HG02642 (cell line): ENCODE measurements at regions not wholly inside any gene's neighbourhood (a gene's known extent, or its start where the extent isn't known, plus 50 kb on each side); places are given as distances from the start of the nearest gene placed in this dataset.
"Not testable (repeated sequence)": the region's sequence is repeated elsewhere in the genome, so short reads cannot be mapped to it uniquely, and the experiment has no call there.

Source experiments
- ATAC-seq: cut with Tn5 transposase; IDR thresholded peaks from one replicate; pipeline ENCODE4 v1.9.1; 2021; ENCODE audit warnings: mild to moderate bottlenecking; ENCODE audit not compliant: unreplicated experiment, poor library complexity

GRCh38 chr2:192940767-192941166 is 746.0 kb upstream of the TMEFF2 start:
- ATAC-seq, result no peak

GRCh38 chr2:192932376-192932775 is 737.6 kb upstream of the TMEFF2 start:
- ATAC-seq, result no peak

- ATAC-seq, result not testable (repeated sequence)
These were observed 726.9 kb upstream of the TMEFF2 start for GRCh38 chr2:192921631-192922030.

- ATAC-seq, result no peak
These were observed 706.7 kb upstream of the TMEFF2 start for GRCh38 chr2:192901446-192901845.

GRCh38 chr2:192899466-192899865 is 704.7 kb upstream of the TMEFF2 start:
- ATAC-seq, result no peak

- not testable (repeated sequence) for ATAC-seq
These were observed 699.2 kb upstream of the TMEFF2 start for GRCh38 chr2:192893976-192894375.

- no peak for ATAC-seq
These were observed 693.4 kb upstream of the TMEFF2 start for GRCh38 chr2:192888109-192888508.

- ATAC-seq, result no peak
These were observed 692.6 kb upstream of the TMEFF2 start for GRCh38 chr2:192887337-192887736.

- no peak for ATAC-seq
These were observed 691.9 kb upstream of the TMEFF2 start for GRCh38 chr2:192886636-192887035.

- no peak for ATAC-seq
These were observed 690.9 kb upstream of the TMEFF2 start for GRCh38 chr2:192885569-192886160.

- ATAC-seq, result no peak
These were observed 682.4 kb upstream of the TMEFF2 start for GRCh38 chr2:192877159-192877558.

- no peak for ATAC-seq
These were observed 682.0 kb upstream of the TMEFF2 start for GRCh38 chr2:192876698-192877097.

- no peak for ATAC-seq
These were observed 660.0 kb upstream of the TMEFF2 start for GRCh38 chr2:192854706-192855105.

GRCh38 chr2:192854031-192854430 is 659.3 kb upstream of the TMEFF2 start:
- ATAC-seq, result no peak

- ATAC-seq, result no peak
These were observed 634.2 kb upstream of the TMEFF2 start for GRCh38 chr2:192828947-192829346.

- no peak for ATAC-seq
These were observed 633.4 kb upstream of the TMEFF2 start for GRCh38 chr2:192828175-192828574.

GRCh38 chr2:192827735-192828134 is 633.0 kb upstream of the TMEFF2 start:
- no peak for ATAC-seq

GRCh38 chr2:192814376-192814775 is 619.6 kb upstream of the TMEFF2 start:
- ATAC-seq, result no peak

GRCh38 chr2:192813341-192813740 is 618.6 kb upstream of the TMEFF2 start:
- ATAC-seq, result no peak

- no peak for ATAC-seq
These were observed 614.4 kb upstream of the TMEFF2 start for GRCh38 chr2:192809173-192809572.

GRCh38 chr2:192783643-192784042 is 588.9 kb upstream of the TMEFF2 start:
- no peak for ATAC-seq

- no peak for ATAC-seq
These were observed 580.9 kb upstream of the TMEFF2 start for GRCh38 chr2:192775459-192776262.
